HT1080 (cell line): ENCODE measurements at regions not wholly inside any gene's neighbourhood (a gene's known extent, or its start where the extent isn't known, plus 50 kb on each side); places are given as distances from the start of the nearest gene placed in this dataset.
"Not testable (repeated sequence)": the region's sequence is repeated elsewhere in the genome, so short reads cannot be mapped to it uniquely, and the experiment has no call there.

ENCODE experiments used
- DNase-seq: peaks from one replicate; pipeline ENCODE4 v3.0.0-alpha.2; 2015; ENCODE audit warnings: low read depth

GRCh38 chr12:78331753-78332152 lies 501.1 kb downstream of the NAV3 start:
- DNase-seq, result no peak

- DNase-seq, result no peak
These were observed 507.5 kb downstream of the NAV3 start for GRCh38 chr12:78338054-78338785.

- no peak for DNase-seq
These were observed 509.7 kb downstream of the NAV3 start for GRCh38 chr12:78340406-78340805.

- peak; percentile 21 for DNase-seq
These were observed 513.0 kb downstream of the NAV3 start for GRCh38 chr12:78343657-78344056.

- peak; percentile 22 for DNase-seq
These were observed 505.1 kb upstream of the SYT1 start for GRCh38 chr12:78359520-78359919.

- no peak for DNase-seq
These were observed 502.9 kb upstream of the SYT1 start for GRCh38 chr12:78361683-78362082.

- no peak for DNase-seq
These were observed 493.3 kb upstream of the SYT1 start for GRCh38 chr12:78371284-78371683.

GRCh38 chr12:78375461-78375860 lies 489.1 kb upstream of the SYT1 start:
- no peak for DNase-seq

GRCh38 chr12:78376257-78376656 lies 488.3 kb upstream of the SYT1 start:
- no peak for DNase-seq

GRCh38 chr12:78379065-78379464 lies 485.5 kb upstream of the SYT1 start:
- not testable (repeated sequence) for DNase-seq

GRCh38 chr12:78383414-78383813 lies 481.2 kb upstream of the SYT1 start:
- no peak for DNase-seq

GRCh38 chr12:78384541-78384940 lies 480.0 kb upstream of the SYT1 start:
- no peak for DNase-seq

- DNase-seq, result no peak
These were observed 479.0 kb upstream of the SYT1 start for GRCh38 chr12:78385541-78385940.

- DNase-seq, result no peak
These were observed 477.7 kb upstream of the SYT1 start for GRCh38 chr12:78386871-78387270.

GRCh38 chr12:78387721-78388120 lies 476.9 kb upstream of the SYT1 start:
- no peak for DNase-seq

GRCh38 chr12:78388461-78388860 lies 476.1 kb upstream of the SYT1 start:
- DNase-seq, result no peak

- no peak for DNase-seq
These were observed 473.7 kb upstream of the SYT1 start for GRCh38 chr12:78390920-78391319.

- DNase-seq, result peak; percentile 34
These were observed 471.7 kb upstream of the SYT1 start for GRCh38 chr12:78392918-78393317.

GRCh38 chr12:78395961-78396360 lies 468.6 kb upstream of the SYT1 start:
- DNase-seq, result no peak

GRCh38 chr12:78396538-78396937 lies 468.0 kb upstream of the SYT1 start:
- no peak for DNase-seq

GRCh38 chr12:78398750-78399149 lies 465.8 kb upstream of the SYT1 start:
- DNase-seq, result peak; percentile 10

GRCh38 chr12:78402366-78403134 lies 462.0 kb upstream of the SYT1 start:
- DNase-seq, result no peak

- peak; percentile 81 for DNase-seq
These were observed 461.4 kb upstream of the SYT1 start for GRCh38 chr12:78403136-78403535.
